ENCODE measurements at regions not wholly inside any gene's neighbourhood (a gene's known extent, or its start where the extent isn't known, plus 50 kb on each side); places are given as distances from the start of the nearest gene placed in this dataset.

GRCh38 chr9:102779356-102779755, 215.8 kb upstream of the CYLC2 start:
- TF ChIP-seq CTCF (conservative IDR thresholded peaks at IDR 0.05 in 1 of 2, IDR thresholded peaks at IDR 0.05 in 1 of 2; ENCODE audit: extremely low read depth in 1 of 2, insufficient read depth in 1 of 2, low read depth in 1 of 2, low read length in 2 of 2) (no peak), EZH2 (IDR thresholded peaks at IDR 0.05; ENCODE audit: borderline replicate concordance, low read length) (no peak)

Data from mammary epithelial cell (primary cell).